GM19035 (cell line): ENCODE measurements at regions not wholly inside any gene's neighbourhood (a gene's known extent, or its start where the extent isn't known, plus 50 kb on each side); places are given as distances from the start of the nearest gene placed in this dataset.

Experiments used
- ATAC-seq: cut with Tn5 transposase; IDR thresholded peaks from one replicate; pipeline ENCODE4 v1.9.1; 2021; ENCODE audit not compliant: unreplicated experiment

GRCh38 chr12:13691598-13691997 is 289.8 kb downstream of the GRIN2B start:
- ATAC-seq: no peak

- no peak for ATAC-seq
Observed at GRCh38 chr12:13687633-13688032, 293.8 kb downstream of the GRIN2B start.

- no peak for ATAC-seq
Observed at GRCh38 chr12:13686260-13686659, 295.1 kb downstream of the GRIN2B start.

- ATAC-seq: no peak
Observed at GRCh38 chr12:13680916-13681315, 300.5 kb downstream of the GRIN2B start.

GRCh38 chr12:13676880-13677279 is 304.5 kb downstream of the GRIN2B start:
- ATAC-seq: no peak

- ATAC-seq: no peak
Observed at GRCh38 chr12:13670285-13670866, 311.0 kb downstream of the GRIN2B start.

GRCh38 chr12:13668880-13669279 is 312.5 kb downstream of the GRIN2B start:
- ATAC-seq: no peak

- ATAC-seq: no peak
Observed at GRCh38 chr12:13666806-13667205, 314.6 kb downstream of the GRIN2B start.

- peak; percentile 73 for ATAC-seq
Observed at GRCh38 chr12:13661005-13661887, 320.2 kb downstream of the GRIN2B start.

- no peak for ATAC-seq
Observed at GRCh38 chr12:13654456-13654855, 326.9 kb downstream of the GRIN2B start.

GRCh38 chr12:13652105-13652504 is 329.3 kb downstream of the GRIN2B start:
- ATAC-seq: no peak

- no peak for ATAC-seq
Observed at GRCh38 chr12:13635709-13636108, 345.7 kb downstream of the GRIN2B start.

GRCh38 chr12:13631873-13632272 is 349.5 kb downstream of the GRIN2B start:
- ATAC-seq: no peak

- ATAC-seq: no peak
Observed at GRCh38 chr12:13630354-13630753, 351.0 kb downstream of the GRIN2B start.

- ATAC-seq: no peak
Observed at GRCh38 chr12:13628067-13628466, 353.3 kb downstream of the GRIN2B start.

- no peak for ATAC-seq
Observed at GRCh38 chr12:13627536-13627935, 353.9 kb downstream of the GRIN2B start.

GRCh38 chr12:13613297-13613696 is 368.1 kb downstream of the GRIN2B start:
- no peak for ATAC-seq

GRCh38 chr12:13609894-13610679 is 371.3 kb downstream of the GRIN2B start:
- no peak for ATAC-seq

GRCh38 chr12:13606290-13606689 is 375.1 kb downstream of the GRIN2B start:
- ATAC-seq: no peak

- no peak for ATAC-seq
Observed at GRCh38 chr12:13603953-13604352, 377.4 kb downstream of the GRIN2B start.

- ATAC-seq: no peak
Observed at GRCh38 chr12:13602172-13602571, 379.2 kb downstream of the GRIN2B start.

GRCh38 chr12:13599176-13599575 is 382.2 kb downstream of the GRIN2B start:
- ATAC-seq: no peak
